DND-41 (cell line): ENCODE measurements at regions not wholly inside any gene's neighbourhood (a gene's known extent, or its start where the extent isn't known, plus 50 kb on each side); places are given as distances from the start of the nearest gene placed in this dataset.

Experiments
- ATAC-seq: fragments of 200-7000 bp; cut with Tn5 transposase; 3 replicates; pipeline ENCODE4 v1.9.1; 2021; ENCODE audit warnings: low read depth; ENCODE audit not compliant: insufficient read depth
- DNase-seq: peaks from one replicate; pipeline ENCODE4 v3.0.0-alpha.2; 2020
- H2AFZ ChIP-seq: 2 replicates; pipeline ENCODE4 v1.6.0; 2012; ENCODE audit warnings: low read depth, low read length
- H3K27ac ChIP-seq: 2 replicates; pipeline ENCODE4 v1.5.1; 2012; ENCODE audit warnings: low read length, inconsistent platforms
- H3K27me3 ChIP-seq: fragments of 200-600 bp; sonication (generic); 2 replicates; pipeline ENCODE4 v1.6.0; 2012; ENCODE audit warnings: low read length, mild to moderate bottlenecking, inconsistent platforms; ENCODE audit not compliant: insufficient read depth, poor library complexity
- H3K36me3 ChIP-seq: 2 replicates; pipeline ENCODE4 v1.5.1; 2012; ENCODE audit warnings: low read length, inconsistent platforms; ENCODE audit not compliant: insufficient read depth
- H3K4me1 ChIP-seq: 2 replicates; pipeline ENCODE4 v1.5.1; 2012; ENCODE audit warnings: mild to moderate bottlenecking, low read length; ENCODE audit not compliant: insufficient read depth
- H3K4me2 ChIP-seq: 2 replicates; pipeline ENCODE4 v1.6.0; 2012; ENCODE audit warnings: mild to moderate bottlenecking, moderate library complexity, low read length, inconsistent platforms; ENCODE audit not compliant: insufficient read depth
- H3K4me3 ChIP-seq, 2 experiments: fragments of 200-600 bp in 1 of 2; shearing (Covaris generic) in 1 of 2; 2 replicates each; pipeline ENCODE4 v1.5.1; 2012 to 2016; ENCODE audit warnings: inconsistent platforms in 2 of 2, low read length in 2 of 2, mild to moderate bottlenecking in 2 of 2, low read depth in 1 of 2, moderate library complexity in 1 of 2
- H3K79me2 ChIP-seq: 2 replicates; pipeline ENCODE4 v1.6.0; 2012; ENCODE audit warnings: low read length, inconsistent platforms; ENCODE audit not compliant: insufficient read depth
- H3K9ac ChIP-seq: 2 replicates; pipeline ENCODE4 v1.6.0; 2012; ENCODE audit warnings: low read depth, mild to moderate bottlenecking, inconsistent platforms, low read length, moderate library complexity
- H3K9me3 ChIP-seq: 2 replicates; pipeline ENCODE4 v1.5.1; 2012; ENCODE audit warnings: low read length, moderate library complexity, mild to moderate bottlenecking, inconsistent platforms; ENCODE audit not compliant: insufficient read depth, severe bottlenecking
- H4K20me1 ChIP-seq: 2 replicates; pipeline ENCODE4 v1.6.0; 2012; ENCODE audit warnings: low read length; ENCODE audit not compliant: insufficient read depth
- EZH2 ChIP-seq: IDR thresholded peaks from 3 replicates; pipeline ENCODE4 v1.6.1; 2012; ENCODE audit warnings: borderline replicate concordance, low read depth, mild to moderate bottlenecking, moderate library complexity, low read length, inconsistent platforms; ENCODE audit not compliant: severe bottlenecking
- TF ChIP-seq, protein P1 (sequence below): IDR thresholded peaks from 2 replicates; pipeline ENCODE4 v1.5.1; 2012; ENCODE audit warnings: borderline replicate concordance, low read length, moderate library complexity, mild to moderate bottlenecking; ENCODE audit not compliant: poor library complexity, severe bottlenecking; ENCODE audit errors: extremely low read depth

DNA sequence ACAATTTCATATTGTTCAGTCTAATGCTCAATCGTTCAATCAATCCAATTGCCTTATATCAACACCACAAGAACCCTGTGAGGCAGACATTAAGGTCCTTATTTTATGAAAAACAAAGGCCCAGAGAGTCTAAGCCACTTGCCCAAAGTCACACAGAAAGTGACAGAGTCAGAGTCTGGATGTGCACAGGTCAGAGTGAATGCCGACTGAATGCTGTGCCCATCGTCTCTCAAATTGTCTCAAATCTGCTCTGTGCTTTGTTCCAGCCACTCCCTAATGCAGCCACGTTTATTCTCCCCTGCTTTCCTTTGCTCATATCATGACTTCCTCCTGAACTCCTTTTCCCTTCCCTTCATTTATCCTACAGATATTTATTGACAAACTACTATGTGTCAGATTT, 558.3 kb downstream of the MATN1 start:
- ATAC-seq, result no peak
- H3K9me3 ChIP-seq, result no peaks in the 10 kb centered on the region
- H3K27me3 ChIP-seq, result peaks cover 7% of the 10 kb centered on the region
- no peaks in the 10 kb centered on the region for H3K36me3 ChIP-seq
- H3K4me2 ChIP-seq, result no peak overlapping the region
- H3K4me1 ChIP-seq, result no peaks in the 10 kb centered on the region
- no peak overlapping the region for H3K27ac ChIP-seq
- H3K79me2 ChIP-seq, result no peaks in the 10 kb centered on the region
- TF ChIP-seq, protein P1, sequence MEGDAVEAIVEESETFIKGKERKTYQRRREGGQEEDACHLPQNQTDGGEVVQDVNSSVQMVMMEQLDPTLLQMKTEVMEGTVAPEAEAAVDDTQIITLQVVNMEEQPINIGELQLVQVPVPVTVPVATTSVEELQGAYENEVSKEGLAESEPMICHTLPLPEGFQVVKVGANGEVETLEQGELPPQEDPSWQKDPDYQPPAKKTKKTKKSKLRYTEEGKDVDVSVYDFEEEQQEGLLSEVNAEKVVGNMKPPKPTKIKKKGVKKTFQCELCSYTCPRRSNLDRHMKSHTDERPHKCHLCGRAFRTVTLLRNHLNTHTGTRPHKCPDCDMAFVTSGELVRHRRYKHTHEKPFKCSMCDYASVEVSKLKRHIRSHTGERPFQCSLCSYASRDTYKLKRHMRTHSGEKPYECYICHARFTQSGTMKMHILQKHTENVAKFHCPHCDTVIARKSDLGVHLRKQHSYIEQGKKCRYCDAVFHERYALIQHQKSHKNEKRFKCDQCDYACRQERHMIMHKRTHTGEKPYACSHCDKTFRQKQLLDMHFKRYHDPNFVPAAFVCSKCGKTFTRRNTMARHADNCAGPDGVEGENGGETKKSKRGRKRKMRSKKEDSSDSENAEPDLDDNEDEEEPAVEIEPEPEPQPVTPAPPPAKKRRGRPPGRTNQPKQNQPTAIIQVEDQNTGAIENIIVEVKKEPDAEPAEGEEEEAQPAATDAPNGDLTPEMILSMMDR, result no peak
- no peak for TF ChIP-seq EZH2
- H3K4me3 ChIP-seq, result no peak overlapping the region
- DNase-seq, result no peak
- H2AFZ ChIP-seq, result no peak overlapping the region
- no peak overlapping the region for H3K9ac ChIP-seq
- H4K20me1 ChIP-seq, result no peaks in the 10 kb centered on the region; the same call in 1 of the 2 replicates

DNA sequence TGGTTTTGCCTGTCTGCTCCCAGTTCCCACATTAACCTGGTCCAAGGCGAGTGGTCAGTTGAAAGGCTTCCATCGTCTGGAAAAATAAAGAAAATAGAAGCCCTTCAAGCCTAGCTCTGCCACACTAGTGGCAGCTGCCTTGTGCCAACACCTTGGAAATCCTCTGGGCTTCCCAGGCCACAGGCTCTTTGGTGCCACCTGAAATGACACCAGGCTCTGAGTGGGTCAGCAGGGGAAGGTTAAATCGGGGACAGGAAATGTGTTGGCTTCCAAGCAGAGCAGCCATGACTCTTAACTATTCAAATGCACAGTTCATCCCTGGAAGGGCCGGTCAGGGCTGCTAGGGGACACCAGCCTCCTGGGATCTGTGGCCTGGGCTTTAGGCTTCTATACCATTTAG, 558.7 kb downstream of the MATN1 start:
- H3K9ac ChIP-seq, result no peak overlapping the region
- DNase-seq, result no peak
- H3K4me3 ChIP-seq, result no peak overlapping the region
- peaks cover 7% of the 10 kb centered on the region for H3K27me3 ChIP-seq
- no peak for TF ChIP-seq EZH2
- TF ChIP-seq, protein P1, result no peak
- H3K79me2 ChIP-seq, result no peaks in the 10 kb centered on the region
- H3K9me3 ChIP-seq, result no peaks in the 10 kb centered on the region
- no peak for ATAC-seq
- H3K4me2 ChIP-seq, result no peak overlapping the region
- H3K27ac ChIP-seq, result no peak overlapping the region
- no peak overlapping the region for H2AFZ ChIP-seq
- H4K20me1 ChIP-seq, result no peaks in the 10 kb centered on the region; the same call in 1 of the 2 replicates
- H3K36me3 ChIP-seq, result no peaks in the 10 kb centered on the region
- H3K4me1 ChIP-seq, result no peaks in the 10 kb centered on the region

DNA sequence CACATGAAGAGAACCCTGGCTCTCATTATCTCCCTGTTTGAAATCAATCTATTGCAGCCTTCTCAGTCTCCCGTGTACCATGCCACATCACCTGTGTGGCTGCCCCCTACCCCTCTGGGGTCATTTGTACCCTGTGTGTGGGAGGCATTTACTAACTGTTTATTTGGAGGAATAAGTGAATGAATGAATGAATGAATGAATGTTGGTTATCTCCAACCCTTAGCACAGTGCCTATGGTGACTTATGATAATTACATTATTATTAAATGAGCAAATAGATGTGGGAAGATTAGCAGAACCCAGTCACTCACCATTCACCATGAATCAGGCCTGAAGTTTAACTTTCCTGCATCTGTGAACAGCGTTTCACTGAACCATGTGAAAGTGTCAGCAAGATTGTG, 560.8 kb downstream of the MATN1 start:
- Histone ChIP-seq H4K20me1 (no peaks in the 10 kb centered on the region; the same call in 1 of the 2 replicates), H3K4me3 (no peak overlapping the region), H3K79me2 (no peaks in the 10 kb centered on the region), H3K4me2 (no peak overlapping the region), H3K27ac (no peak overlapping the region), H3K36me3 (no peaks in the 10 kb centered on the region), H3K27me3 (peaks cover 3% of the 10 kb centered on the region), H3K9ac (no peak overlapping the region), H3K9me3 (no peaks in the 10 kb centered on the region), H3K4me1 (no peaks in the 10 kb centered on the region), H2AFZ (no peak overlapping the region)
- TF ChIP-seq EZH2, result no peak
- TF ChIP-seq, protein P1, result no peak
- no peak for ATAC-seq
- no peak for DNase-seq

DNA sequence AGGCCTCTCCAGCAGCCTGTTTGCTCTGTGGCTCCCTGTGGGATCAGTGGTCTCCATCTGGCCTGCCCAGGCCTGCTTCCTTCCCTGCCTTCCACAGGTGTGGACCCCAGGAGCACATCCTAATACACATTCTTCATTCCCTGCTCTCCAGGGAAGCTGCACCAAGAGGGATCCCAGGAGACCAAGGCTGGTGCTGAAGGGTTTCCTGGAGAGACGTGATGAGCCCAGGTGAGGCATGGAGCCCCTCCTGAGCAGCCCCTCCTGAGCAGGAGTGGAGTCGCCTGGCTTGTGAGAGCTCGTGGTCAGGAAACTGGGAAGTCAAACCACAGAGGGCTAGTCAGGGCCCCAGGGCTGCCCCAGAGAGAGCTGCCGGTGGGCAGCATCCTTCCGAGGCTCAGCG, 561.4 kb downstream of the MATN1 start:
- DNase-seq (no peak), ATAC-seq (no peak)
- Histone ChIP-seq H3K4me3 (no peak overlapping the region), H3K4me2 (no peak overlapping the region), H3K4me1 (no peaks in the 10 kb centered on the region), H4K20me1 (no peaks in the 10 kb centered on the region; the same call in 1 of the 2 replicates), H2AFZ (no peak overlapping the region), H3K9ac (no peak overlapping the region), H3K9me3 (no peaks in the 10 kb centered on the region), H3K36me3 (no peaks in the 10 kb centered on the region), H3K27ac (no peak overlapping the region), H3K79me2 (no peaks in the 10 kb centered on the region), H3K27me3 (peaks cover 3% of the 10 kb centered on the region)
- TF ChIP-seq, protein P1, result no peak
- TF ChIP-seq EZH2, result no peak
